HUDEP-2 (cell line): ENCODE measurements at regions not wholly inside any gene's neighbourhood (a gene's known extent, or its start where the extent isn't known, plus 50 kb on each side); places are given as distances from the start of the nearest gene placed in this dataset.
"Not testable (repeated sequence)": the region's sequence is repeated elsewhere in the genome, so short reads cannot be mapped to it uniquely, and the experiment has no call there.

Source experiments
- DNase-seq, 76 experiments: peaks; one replicate each; lab custom pipeline; 2025; ENCODE audit not compliant: unreplicated experiment in 76 of 76; lab: John Stamatoyannopoulos, UW

- DNase-seq: no peak
These were observed 130.9 kb downstream of the ASB7 start for GRCh38 chr15:100733101-100733842.

GRCh38 chr15:100733843-100734185, 131.4 kb downstream of the ASB7 start:
- DNase-seq: not testable (repeated sequence)

- DNase-seq: no peak
These were observed 132.2 kb downstream of the ASB7 start for GRCh38 chr15:100734586-100734985.

- DNase-seq: no peak
These were observed 133.0 kb downstream of the ASB7 start for GRCh38 chr15:100735129-100736053.

GRCh38 chr15:100737214-100737613, 134.8 kb downstream of the ASB7 start:
- DNase-seq: no peak

- DNase-seq: no peak
These were observed 136.2 kb downstream of the ASB7 start for GRCh38 chr15:100738614-100739013.

- DNase-seq: no peak
These were observed 137.7 kb downstream of the ASB7 start for GRCh38 chr15:100740138-100740537.

GRCh38 chr15:100751585-100751984, 128.0 kb upstream of the ALDH1A3 start:
- DNase-seq: no peak

- DNase-seq: no peak
These were observed 126.1 kb upstream of the ALDH1A3 start for GRCh38 chr15:100753503-100753902.

- DNase-seq: no peak
These were observed 122.0 kb upstream of the ALDH1A3 start for GRCh38 chr15:100757661-100758060.

- no peak for DNase-seq
These were observed 121.1 kb upstream of the ALDH1A3 start for GRCh38 chr15:100758555-100758954.

- DNase-seq: no peak
These were observed 120.5 kb upstream of the ALDH1A3 start for GRCh38 chr15:100759106-100759505.

- DNase-seq: peak in 43 of 76 experiments; percentile 0 to 71 (median 31)
These were observed 119.8 kb upstream of the ALDH1A3 start for GRCh38 chr15:100759698-100760356.

GRCh38 chr15:100760357-100760903, 119.2 kb upstream of the ALDH1A3 start:
- DNase-seq: no peak

GRCh38 chr15:100761290-100761935, 118.2 kb upstream of the ALDH1A3 start:
- DNase-seq: no peak

- no peak for DNase-seq
These were observed 117.3 kb upstream of the ALDH1A3 start for GRCh38 chr15:100762289-100762688.

GRCh38 chr15:100762913-100763834, 116.5 kb upstream of the ALDH1A3 start:
- DNase-seq: no peak

- no peak for DNase-seq
These were observed 115.5 kb upstream of the ALDH1A3 start for GRCh38 chr15:100763835-100764750.
